ENCODE measurements at regions not wholly inside any gene's neighbourhood (a gene's known extent, or its start where the extent isn't known, plus 50 kb on each side); places are given as distances from the start of the nearest gene placed in this dataset.

DNA sequence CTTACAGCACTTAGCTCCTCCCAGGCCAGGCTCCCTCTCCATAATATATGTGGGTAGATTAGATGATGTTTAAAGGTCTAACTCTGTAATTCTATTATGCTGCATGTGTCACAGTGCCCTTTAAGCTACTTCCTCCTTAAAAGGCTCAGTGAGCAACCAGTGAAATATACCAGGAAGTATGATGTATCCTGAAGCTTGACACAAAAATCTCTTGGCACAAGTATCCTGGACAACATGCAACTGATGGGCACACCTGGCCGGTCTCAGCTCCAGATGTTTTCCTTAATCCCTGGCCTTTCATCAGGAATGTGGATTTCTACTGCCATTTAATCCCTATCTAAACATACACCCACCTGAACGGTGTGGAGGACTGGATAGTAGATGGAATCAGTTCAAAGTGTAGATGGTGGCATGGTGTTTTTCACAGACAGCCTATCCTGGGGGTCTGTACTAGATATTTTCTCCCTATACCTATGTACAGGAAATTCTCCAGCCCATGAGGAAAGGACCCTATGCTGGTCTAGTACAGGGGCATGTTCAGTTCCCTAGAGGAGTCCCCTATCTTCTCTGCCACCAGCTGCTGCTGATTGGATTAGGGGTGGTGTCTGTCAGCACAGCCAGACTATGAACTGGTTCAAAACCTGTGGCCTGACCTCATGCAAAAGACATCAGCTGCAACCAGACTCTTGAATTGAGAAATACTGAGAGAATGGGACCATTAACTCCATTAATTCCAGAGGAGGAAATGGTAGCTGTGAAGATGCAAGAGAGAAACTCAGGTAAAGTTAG lies 59.4 kb upstream of the CITED2 start:
- DNase-seq (ENCODE audit: low spot score) = peak; percentile 57

DNA sequence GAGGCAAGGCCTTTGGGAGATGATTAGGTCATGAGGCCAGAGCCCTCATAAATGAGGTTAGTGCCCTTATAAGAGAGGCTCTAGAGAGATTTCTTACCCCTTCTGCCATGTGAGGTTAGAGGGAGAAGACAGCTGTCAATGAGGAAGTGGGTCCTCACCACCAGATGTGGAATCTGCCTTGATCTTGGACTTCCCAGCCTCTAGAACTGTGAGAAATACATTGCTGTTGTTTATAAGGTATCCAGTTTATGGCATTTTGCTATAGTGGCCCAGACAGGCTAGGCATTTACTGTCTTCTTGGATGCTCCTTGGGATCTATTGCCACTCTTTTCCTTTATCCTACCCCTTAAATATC lies 57.1 kb upstream of the CITED2 start:
- no peak for DNase-seq (ENCODE audit: low spot score)

DNA sequence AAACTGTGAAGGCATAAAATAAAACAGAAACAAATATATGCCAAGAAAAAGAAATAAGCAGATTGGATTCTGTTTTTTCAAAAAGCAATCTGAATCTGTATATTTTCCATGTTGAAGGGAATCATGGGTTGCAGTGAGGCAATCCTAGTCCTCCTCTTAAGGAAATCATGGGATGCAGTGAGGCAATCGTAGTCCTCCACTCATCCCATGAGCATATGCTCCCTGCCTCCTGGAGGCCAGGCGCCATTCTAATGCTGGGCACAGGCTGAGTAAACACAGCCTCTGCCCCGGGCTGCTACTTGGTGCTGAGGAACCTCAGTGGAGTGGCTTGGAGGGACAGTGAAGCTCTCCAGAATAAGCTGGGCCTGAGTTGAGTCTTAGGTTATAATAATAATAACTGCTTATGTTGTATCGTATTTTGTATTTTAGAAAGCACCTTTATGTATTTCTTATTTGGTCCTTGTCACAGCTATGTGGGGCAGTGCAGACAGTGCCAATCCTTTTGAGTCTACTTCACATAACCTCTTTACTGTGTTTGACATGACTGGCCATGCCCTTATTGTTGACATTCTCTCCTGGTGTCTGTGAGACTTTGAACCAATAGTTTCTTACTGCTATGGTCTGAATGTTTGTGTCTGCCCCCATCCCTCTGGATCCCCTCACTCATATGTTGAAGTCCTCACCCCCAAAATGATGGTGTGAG lies 56.6 kb upstream of the CITED2 start:
- DNase-seq (ENCODE audit: low spot score) = no peak

DNA sequence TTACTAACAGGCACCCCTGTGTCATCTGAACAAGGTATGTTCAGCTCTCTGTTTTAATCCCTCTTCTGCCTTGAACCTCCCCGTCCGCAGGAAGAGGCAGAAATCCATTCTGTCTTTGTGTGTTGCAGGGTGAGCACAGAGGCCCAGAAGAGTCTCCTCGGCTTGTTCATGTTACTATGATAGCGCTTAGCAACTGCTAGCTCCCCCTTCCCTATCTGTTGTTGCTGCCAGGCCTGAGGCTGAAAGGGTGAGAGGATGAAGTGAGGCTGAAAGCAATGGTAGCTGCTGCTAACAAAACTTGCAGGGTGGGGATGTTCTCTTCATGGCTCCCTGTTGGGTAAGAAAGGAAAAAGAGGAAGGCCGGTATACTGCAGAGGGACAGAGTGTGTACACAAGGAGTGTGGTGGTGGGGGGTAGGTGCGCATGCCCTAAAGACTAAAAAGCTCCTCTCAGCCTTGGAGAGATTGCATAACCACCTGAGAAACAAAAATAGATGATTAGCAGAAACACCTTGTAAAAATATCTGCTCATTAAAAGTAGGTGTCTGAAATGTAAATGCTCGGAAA lies 55.2 kb upstream of the CITED2 start:
- DNase-seq (ENCODE audit: low spot score) = no peak

- no peak for DNase-seq (ENCODE audit: low spot score)
These were observed 52.8 kb upstream of the CITED2 start for GRCh38 chr6:139427199-139427598.

- DNase-seq (ENCODE audit: low spot score) = no peak
These were observed 52.3 kb upstream of the CITED2 start for GRCh38 chr6:139426795-139427194.

- DNase-seq (ENCODE audit: low spot score) = no peak
These were observed 51.3 kb upstream of the CITED2 start for GRCh38 chr6:139425780-139426179.

DNA sequence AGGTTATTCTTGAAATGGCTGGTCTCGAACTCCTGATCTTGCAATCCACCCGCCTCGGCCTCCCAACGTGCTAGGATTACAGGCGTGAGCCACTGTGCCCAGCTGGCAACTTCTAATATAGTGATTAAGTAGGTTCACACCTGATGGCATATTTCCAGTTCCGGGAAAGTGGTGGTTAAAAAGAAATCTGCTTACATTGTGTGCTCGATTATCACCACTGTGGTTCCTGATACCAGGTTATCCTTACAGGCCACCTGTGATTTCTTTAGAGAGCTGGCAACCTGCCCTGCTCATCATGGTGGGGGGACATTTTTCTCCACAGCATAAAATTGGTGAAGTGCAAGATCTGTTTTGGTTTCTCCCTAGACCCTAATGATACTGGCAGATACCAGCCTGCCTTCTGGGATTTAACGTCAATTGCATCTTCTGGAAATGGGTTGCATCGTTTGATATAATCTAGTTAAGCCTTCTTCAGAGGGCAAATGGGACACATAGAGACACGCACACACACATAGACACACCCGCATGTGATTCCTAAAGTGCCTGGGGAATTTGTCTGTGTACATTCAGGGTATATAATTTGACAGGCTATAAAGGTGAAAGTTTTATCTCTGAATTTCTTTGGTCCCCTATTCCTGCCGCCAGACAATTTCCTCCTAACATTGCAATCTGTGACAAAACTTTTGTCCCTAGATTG lies 49.7 kb upstream of the CITED2 start:
- DNase-seq (ENCODE audit: low spot score) = no peak

All from kidney capillary endothelial cell (primary cell).